GM19043 (cell line): ENCODE measurements at regions not wholly inside any gene's neighbourhood (a gene's known extent, or its start where the extent isn't known, plus 50 kb on each side); places are given as distances from the start of the nearest gene placed in this dataset.

Experiments
- ATAC-seq: cut with Tn5 transposase; IDR thresholded peaks from one replicate; pipeline ENCODE4 v1.9.1; 2021; ENCODE audit warnings: low read depth; ENCODE audit not compliant: unreplicated experiment

DNA sequence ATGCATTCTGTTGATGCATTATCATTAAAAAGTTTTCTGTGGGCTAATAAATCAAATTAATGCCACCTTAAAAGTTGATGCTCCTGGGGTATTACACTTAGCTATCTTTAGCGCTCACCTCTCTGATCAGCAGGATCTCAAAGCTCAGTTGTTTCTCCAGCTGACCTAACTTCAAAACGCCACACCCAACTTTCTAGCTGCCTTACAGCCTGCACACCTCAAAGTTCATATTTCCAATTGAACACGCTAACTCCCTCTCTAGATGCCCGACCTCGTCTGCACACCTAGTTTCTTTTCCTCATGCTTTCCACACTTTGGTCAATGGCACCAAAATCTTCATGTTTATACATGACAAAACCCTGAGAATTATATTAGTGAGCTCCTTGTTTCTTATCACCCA lies 98.2 kb upstream of the AGTR1 start:
- ATAC-seq: no peak

DNA sequence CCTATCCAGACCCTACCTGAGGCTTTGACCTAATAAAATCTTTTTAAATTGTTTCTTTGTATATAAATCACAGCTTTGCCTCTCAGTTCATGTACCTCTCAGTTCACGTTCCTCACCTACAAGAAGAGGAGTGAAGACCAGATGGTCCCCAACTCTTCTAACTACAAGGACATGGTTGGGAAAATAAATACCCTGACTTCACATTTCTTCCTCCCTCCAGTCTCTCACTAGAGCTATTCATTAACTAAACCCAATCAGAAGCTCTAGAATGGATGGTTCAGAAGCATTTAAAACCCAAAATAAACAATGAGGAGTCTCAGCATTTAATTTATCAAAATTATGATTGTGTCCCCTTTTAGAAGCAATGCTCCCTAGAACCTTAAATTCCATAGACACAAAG lies 97.3 kb upstream of the AGTR1 start:
- no peak for ATAC-seq

GRCh38 chr3:148600902-148601765 lies 96.6 kb upstream of the AGTR1 start:
- ATAC-seq: no peak

DNA sequence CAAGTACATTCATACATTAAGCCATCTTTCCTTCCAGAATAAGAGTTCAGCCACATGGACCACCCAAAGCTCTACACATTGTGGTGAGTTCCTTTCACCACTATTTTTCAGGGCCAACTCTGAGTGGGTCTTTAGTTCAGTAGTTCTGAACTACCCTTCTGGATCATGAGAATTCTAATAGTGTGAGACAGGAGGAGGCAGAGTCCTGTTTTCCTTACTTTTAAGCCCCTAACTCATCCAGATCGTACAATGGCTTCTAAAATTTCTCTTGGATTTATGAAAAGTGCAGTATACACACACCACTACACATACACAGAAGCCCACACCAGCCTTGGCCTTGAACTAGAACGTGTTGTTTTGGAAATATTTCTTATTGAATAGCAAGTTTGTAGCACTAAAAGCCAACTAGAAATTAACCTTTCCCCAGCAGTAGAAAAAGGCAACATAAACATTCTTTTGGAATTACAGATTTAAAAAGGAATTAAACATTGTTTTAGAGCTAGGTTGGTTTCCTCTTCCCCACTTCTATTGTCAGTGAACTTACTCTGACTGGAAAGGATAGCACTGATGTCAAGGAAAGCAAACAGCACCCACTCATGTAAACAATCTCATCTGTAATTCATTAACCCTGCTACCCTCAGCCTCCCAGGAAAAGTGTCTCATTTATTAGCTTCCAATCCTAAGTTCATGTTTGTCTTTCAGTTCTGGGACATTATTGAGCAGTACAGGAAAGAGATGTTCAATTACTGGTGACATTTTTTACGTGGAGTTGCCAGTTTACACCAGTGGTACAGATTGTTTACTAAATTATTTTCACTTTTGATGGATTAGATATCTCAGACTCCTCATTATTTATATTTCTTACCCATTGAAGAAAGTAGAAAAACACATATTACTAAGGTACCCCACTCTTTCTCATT lies 95.7 kb upstream of the AGTR1 start:
- ATAC-seq: no peak

DNA sequence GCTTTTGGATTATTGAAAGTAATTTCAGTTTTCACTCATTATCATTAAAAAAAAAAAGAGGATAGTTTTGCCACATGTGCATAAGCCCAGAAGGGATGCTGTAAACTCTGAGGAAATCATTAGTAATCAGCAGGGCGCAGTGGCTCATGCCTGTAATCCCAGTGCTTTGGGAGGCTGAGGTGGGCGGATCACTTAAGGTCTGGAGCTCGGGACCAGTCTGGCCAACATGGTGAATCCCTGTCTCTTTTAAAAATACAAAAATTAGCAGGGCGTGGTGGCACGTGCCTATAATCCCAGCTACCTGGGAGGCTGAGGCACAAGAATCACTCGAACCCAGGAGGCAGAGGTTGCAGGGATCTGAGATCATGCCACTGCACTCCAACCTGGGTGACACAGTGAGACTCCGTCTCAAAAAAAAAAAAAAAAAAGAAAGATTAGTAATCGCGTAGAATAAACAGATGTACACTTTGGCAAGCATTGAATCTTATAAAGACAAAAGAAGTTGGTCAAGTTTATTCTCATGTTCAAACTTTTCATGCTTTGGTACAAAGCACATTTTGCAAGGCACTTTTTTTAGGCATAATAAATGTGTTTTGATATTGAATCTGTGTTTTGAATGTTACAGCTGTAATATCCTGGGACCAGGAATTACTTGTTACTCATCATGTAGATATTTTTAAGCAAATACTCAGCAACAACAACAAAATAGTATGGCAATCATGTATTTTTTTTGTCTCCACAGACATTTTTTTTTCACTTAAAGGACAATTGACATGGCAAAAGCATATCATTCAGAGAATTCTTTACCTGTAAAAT lies 93.2 kb upstream of the AGTR1 start:
- ATAC-seq: no peak

DNA sequence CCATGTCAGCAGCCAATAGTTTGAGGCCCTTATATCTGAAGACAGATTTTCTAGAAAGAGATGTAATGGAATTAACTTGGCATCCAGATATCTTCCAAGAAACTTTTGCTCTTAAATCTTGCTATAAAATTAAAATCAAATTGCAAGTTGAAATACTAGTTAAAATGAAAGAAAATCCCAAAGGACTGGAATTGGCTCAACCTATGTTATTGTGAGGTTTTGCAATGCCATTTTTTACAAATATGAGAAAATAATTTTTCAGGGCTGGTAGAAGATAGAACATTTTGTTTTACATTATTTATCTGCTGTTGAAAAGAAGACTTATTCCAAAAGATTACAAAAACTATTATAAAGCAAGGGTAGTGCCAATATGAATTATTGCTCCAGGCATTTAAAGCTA lies 92.2 kb upstream of the AGTR1 start:
- no peak for ATAC-seq

DNA sequence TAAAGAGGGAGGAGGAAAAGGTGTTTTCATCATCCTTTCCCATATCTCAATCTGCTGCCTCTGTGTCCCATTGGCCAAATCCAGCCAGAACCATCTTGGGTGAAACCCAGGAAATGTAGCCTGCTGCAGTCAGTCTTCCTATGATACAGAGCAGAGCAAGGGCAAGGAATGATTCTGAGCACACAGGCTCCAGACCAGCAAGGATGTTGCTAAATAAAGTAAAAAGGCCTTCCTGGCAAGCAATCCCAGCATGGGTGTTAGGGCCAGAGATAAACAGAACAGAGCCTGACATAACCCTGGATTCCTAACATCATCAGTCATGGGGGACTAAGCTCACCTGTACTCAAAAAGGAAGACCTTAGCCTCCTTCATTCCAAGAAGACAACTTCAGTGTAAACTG lies 90.7 kb upstream of the AGTR1 start:
- ATAC-seq: no peak

- no peak for ATAC-seq
These were observed 90.2 kb upstream of the AGTR1 start for GRCh38 chr3:148607491-148607890.

DNA sequence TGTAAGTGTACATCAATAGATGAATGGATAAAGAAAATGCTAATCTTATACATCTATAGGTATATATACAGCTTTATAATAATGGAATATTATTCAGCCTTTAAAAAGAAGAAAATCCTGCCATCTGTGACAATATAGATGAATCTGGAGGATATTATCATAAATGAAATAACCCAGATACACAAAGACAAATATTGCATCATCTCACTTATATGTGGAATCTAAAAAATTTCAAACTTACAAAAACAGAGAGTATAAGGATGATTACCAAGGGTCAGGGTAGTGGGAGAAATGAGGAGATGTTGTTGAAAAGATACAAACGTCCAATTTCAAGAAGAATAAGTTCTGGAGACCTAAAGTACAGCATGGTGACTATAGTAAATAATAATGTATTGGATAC lies 85.4 kb upstream of the AGTR1 start:
- ATAC-seq: no peak

DNA sequence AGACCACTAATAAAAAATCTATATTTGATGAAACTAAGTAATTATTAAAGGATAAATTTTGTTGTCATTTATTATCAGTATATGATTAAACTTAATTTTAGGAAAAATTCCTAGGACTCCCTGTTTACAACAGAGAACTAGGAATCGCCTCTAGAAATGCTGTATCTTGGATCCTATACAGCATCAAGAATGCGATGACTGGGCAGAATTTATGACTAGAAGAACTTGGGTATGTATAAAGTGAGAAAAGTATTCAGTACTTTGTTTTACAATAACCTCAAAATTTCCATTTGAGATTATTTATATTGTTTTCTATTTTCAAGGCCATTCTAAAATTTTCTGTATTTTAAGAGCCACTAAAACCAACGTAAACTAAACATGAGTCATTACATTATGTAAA lies 82.3 kb upstream of the AGTR1 start:
- ATAC-seq: no peak

DNA sequence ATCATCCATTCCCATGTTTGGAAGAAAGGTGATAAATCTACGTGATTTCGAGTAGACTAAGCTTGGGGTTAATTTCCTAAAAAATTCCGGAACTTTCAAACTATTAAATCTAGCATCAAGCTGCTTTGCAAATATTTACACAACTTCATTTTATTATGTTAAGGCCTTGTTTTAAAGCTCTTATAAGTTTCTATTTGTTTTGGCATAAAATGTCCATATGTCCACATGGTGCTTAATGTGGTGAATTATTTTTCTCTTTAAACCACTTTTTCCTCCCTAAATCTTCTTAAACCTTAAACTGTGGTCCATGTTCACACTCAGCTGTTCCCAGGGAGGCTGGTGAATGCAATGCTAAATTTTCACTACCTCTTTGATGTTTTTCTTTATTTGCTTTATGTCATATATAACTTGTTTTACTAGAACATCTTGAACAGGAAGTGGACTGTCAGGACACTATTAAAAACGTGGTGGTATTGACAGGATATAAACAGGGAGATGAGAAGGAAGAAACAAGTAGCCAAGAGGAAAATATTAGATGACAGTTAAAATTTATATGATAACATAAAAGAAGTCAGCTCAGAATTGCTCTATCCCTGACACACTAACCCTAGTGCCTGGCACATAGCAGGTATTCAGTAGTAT lies 72.5 kb upstream of the AGTR1 start:
- ATAC-seq: no peak

- ATAC-seq: no peak
These were observed 71.7 kb upstream of the AGTR1 start for GRCh38 chr3:148625991-148626390.

GRCh38 chr3:148629006-148629405 lies 68.7 kb upstream of the AGTR1 start:
- no peak for ATAC-seq

DNA sequence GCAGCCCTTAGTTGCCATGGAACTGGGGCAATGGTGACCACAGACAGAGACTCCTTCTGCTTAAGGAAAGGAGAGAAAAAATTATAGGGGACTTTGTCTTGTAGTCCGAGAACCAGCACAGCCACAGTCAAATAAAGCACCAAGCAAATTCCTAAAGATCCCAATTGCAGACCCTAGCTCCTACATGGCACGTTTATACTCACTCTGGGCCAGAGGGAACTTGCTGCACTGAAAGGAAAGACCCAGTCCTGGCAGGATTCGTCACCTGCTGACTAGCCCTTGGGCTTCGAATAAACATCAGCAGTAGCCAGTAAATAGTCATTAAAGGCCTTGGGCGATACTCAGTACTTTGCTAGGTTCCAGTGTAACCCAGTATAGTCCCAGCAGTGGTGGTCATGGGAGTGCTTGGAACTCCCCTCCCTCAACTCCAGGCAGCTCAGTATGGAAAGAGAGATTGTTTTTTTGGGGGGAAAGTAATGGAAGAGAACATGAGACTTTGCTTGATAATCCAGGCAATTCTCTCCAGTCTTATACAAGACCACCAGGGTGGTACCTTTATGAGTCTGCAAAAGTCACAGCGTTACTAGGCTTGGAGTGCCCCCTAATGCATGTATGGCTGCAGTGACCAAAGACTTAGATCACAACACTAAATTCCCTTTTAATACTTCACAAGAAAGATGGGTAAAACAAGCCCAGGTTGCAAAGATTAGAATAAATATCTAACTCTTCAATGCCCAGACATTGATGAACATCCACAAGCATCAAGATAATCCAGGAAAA lies 66.4 kb upstream of the AGTR1 start:
- no peak for ATAC-seq

DNA sequence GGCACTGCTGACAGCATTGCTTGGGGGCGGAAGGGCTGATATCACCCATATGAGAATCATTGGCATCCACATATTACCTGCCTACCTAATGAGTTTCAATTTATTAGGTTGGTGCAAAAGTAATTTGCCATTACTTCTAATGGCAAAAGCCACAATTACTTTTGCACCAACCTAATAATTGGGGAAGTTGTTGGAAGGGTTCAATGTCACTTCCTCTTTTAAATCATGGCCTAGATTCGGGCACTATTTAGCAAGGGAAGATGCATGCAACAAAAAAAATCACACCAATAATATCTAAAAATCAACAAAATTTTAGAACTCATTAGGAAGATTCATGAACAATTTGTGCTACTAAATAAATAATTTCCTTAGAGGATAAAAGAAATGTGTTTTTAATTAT lies 56.0 kb upstream of the AGTR1 start:
- no peak for ATAC-seq

GRCh38 chr3:148642214-148642613 lies 55.5 kb upstream of the AGTR1 start:
- no peak for ATAC-seq

DNA sequence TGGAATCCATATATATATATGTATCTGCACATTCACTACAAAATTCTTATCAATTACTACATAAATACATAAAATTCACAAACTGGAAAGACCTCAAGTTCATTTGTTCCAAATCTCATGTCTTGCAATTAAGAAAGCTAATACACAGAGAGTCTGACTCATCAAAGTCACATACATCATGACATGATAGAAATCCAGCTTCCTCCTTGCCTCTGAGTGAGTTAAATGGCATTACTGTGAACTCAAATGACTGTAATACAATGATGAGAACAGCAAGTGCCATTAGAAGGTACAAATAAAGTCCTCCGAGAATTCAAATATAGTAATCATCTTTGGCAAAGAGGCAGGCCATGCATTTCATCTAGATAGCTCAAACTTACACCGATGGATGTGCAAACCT lies 55.1 kb upstream of the AGTR1 start:
- ATAC-seq: no peak

- ATAC-seq: no peak
These were observed 54.3 kb upstream of the AGTR1 start for GRCh38 chr3:148643389-148643840.

DNA sequence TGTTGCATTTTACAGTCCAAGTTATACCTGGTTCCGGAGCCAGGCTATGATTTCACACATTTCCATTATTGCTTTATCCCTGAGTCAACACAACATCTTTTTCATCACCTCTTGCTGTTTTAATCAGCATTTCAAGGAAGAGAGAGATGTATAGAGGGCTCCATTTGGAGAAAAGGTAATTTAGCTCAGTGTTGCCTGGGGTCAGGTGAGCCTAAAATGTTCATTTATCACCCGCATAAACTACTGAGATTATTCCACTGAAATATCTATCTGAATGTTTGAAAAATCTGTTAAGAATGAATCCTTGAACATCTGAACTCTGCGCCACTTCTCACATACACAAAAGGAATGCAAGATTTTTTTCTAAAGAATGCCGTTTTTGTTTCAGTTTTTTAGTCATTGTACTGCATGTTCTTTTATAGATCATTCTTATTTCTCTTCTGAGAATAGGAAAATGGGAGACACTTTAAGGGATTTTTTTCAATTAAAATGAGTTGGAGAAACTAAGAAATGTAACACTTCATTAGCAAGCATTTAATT lies 51.5 kb upstream of the AGTR1 start:
- ATAC-seq: no peak
